Activated T-helper 2 cell treated with anti-CD3 and anti-CD28 coated beads, Interferon-gamma antibody, Interleukin-2, Interleukin-4, amounts not matched to agents 10 μg/mL and 5 μg/mL and 100 μg/mL, durations not matched to agents 14 hours and 24 hours and 36 hours (primary cell): ENCODE measurements at regions not wholly inside any gene's neighbourhood (a gene's known extent, or its start where the extent isn't known, plus 50 kb on each side); places are given as distances from the start of the nearest gene placed in this dataset.

Experiments
- DNase-seq: peaks from one replicate; pipeline ENCODE4 v3.0.0; 2021; ENCODE audit warnings: low spot score
- H3K27ac Mint-ChIP-seq: one replicate; pipeline ENCODE4 v1.8.0; 2021; ENCODE audit warnings: mixed read lengths
- H3K27me3 Mint-ChIP-seq: one replicate; pipeline ENCODE4 v1.8.0; 2021; ENCODE audit warnings: low read depth, mixed read lengths
- H3K36me3 Mint-ChIP-seq: one replicate; pipeline ENCODE4 v1.8.0; 2021; ENCODE audit warnings: low read depth, mixed read lengths
- H3K4me1 Mint-ChIP-seq: one replicate; pipeline ENCODE4 v1.8.0; 2021; ENCODE audit warnings: low read depth, mixed read lengths
- H3K4me3 Mint-ChIP-seq: one replicate; pipeline ENCODE4 v1.8.0; 2021; ENCODE audit warnings: low read depth, mild to moderate bottlenecking, moderate library complexity, mixed read lengths
- H3K9me3 Mint-ChIP-seq: one replicate; pipeline ENCODE4 v1.8.0; 2021; ENCODE audit warnings: mixed read lengths
- intact Hi-C: fragments of 100-400 bp; cut with micrococcal nuclease; formaldehyde crosslinking; loops from one replicate; pipeline ENCODE4 v1.15.1; 2023

DNA sequence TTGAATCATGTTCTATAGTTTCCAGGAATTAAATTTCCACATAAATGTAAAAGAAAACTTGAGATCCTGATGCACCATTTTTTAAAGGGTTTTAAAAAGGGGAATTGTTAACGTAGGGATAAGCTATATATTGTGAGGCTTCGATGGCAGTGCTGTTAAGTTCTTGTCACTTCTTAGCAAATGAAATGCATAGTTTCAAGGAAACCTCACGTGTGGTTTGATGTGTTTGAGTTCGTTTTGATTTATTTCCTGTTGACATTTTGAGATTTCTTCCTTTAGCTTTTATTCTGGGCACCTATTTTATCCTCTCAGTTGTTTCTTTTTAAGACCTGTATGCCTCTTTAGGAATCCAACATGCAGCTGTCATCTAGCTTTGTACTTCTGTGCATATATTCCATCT lies 301.0 kb downstream of the DOCK8 start:
- Mint-ChIP-seq H3K4me3 (no peak overlapping the region), H3K4me1 (peaks cover 12% of the 10 kb centered on the region), H3K27ac (no peak overlapping the region), H3K27me3 (peaks cover 3% of the 10 kb centered on the region), H3K9me3 (no peaks in the 10 kb centered on the region), H3K36me3 (no peaks in the 10 kb centered on the region)
- no peak for DNase-seq
- intact Hi-C loops: no loop called here

DNA sequence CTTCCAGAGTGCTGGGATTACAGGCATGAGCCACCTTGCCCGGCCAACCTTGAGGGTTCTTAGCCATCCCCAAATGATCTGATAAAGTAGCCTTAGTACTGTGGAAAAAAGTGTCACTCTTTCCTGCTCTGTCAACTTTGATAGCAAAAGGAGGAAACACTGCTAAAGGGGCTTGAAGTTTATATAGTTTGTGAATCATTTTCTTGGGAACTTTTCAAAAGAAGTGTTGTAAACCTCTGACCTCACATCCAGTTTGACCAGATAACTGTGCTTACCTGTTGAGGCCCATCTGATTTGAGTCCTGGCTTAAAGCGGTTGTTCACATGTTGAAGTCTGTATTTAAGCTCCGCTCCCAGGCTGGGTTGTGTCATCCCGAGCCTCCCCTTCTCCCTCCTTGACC lies 303.3 kb downstream of the DOCK8 start:
- Mint-ChIP-seq H3K4me3 (no peak overlapping the region), H3K9me3 (no peaks in the 10 kb centered on the region), H3K27ac (no peak overlapping the region), H3K27me3 (peaks cover 3% of the 10 kb centered on the region), H3K36me3 (no peaks in the 10 kb centered on the region), H3K4me1 (peaks cover 12% of the 10 kb centered on the region)
- no peak for DNase-seq
- intact Hi-C loops: no loop called here

- Mint-ChIP-seq H3K36me3 (no peaks in the 10 kb centered on the region), H3K27ac (no peak overlapping the region), H3K4me3 (no peak overlapping the region), H3K27me3 (peaks cover 6% of the 10 kb centered on the region), H3K4me1 (peaks cover 12% of the 10 kb centered on the region), H3K9me3 (no peaks in the 10 kb centered on the region)
- intact Hi-C loops: no loop called here
- no peak for DNase-seq
These were observed 303.9 kb downstream of the DOCK8 start for GRCh38 chr9:518540-518939.

GRCh38 chr9:519579-519978 lies 304.9 kb downstream of the DOCK8 start:
- DNase-seq: no peak
- no peak overlapping the region for H3K4me3 Mint-ChIP-seq
- peaks cover 5% of the 10 kb centered on the region for H3K27me3 Mint-ChIP-seq
- no peaks in the 10 kb centered on the region for H3K9me3 Mint-ChIP-seq
- intact Hi-C loops: no loop called here
- H3K27ac Mint-ChIP-seq: no peak overlapping the region
- H3K4me1 Mint-ChIP-seq: peaks cover 12% of the 10 kb centered on the region
- H3K36me3 Mint-ChIP-seq: no peaks in the 10 kb centered on the region

GRCh38 chr9:520302-520701 lies 305.6 kb downstream of the DOCK8 start:
- H3K27ac Mint-ChIP-seq: no peak overlapping the region
- no peaks in the 10 kb centered on the region for H3K9me3 Mint-ChIP-seq
- H3K36me3 Mint-ChIP-seq: no peaks in the 10 kb centered on the region
- peaks cover 12% of the 10 kb centered on the region for H3K4me1 Mint-ChIP-seq
- intact Hi-C loops: no loop called here
- DNase-seq: no peak
- no peak overlapping the region for H3K4me3 Mint-ChIP-seq
- peaks cover 5% of the 10 kb centered on the region for H3K27me3 Mint-ChIP-seq

- DNase-seq: no peak
- Mint-ChIP-seq H3K4me3 (no peak overlapping the region), H3K27ac (no peak overlapping the region), H3K9me3 (no peaks in the 10 kb centered on the region), H3K4me1 (peaks cover 5% of the 10 kb centered on the region), H3K27me3 (peaks cover 5% of the 10 kb centered on the region), H3K36me3 (no peaks in the 10 kb centered on the region)
- intact Hi-C loops: no loop called here
These were observed 307.5 kb downstream of the DOCK8 start for GRCh38 chr9:522190-522589.

DNA sequence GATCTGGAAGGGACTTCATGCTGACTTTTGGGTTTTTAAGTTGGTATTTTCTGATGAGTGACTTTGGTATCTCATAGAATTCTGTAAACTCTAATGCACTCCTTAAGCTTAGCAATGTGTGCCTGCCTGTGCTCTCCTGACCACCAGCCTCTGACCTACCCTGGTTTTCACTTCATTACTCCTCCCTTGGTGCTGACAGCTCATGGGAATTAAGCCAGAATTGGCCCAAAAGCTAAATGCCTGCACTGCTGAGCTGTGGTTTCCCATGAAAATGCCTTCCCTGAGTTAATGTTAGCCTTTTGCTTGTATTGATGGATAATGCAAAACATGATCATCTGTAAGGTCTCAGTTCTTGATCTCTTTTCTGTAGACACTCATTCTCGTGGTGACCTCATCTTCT lies 308.0 kb downstream of the DOCK8 start:
- Mint-ChIP-seq H3K4me1 (peaks cover 5% of the 10 kb centered on the region), H3K4me3 (no peak overlapping the region), H3K36me3 (no peaks in the 10 kb centered on the region), H3K27me3 (peaks cover 5% of the 10 kb centered on the region), H3K9me3 (no peaks in the 10 kb centered on the region), H3K27ac (no peak overlapping the region)
- DNase-seq: no peak
- intact Hi-C loops: no loop called here

GRCh38 chr9:523444-523843 lies 308.8 kb downstream of the DOCK8 start:
- intact Hi-C loops: no loop called here
- Mint-ChIP-seq H3K27ac (no peak overlapping the region), H3K4me3 (no peak overlapping the region), H3K36me3 (no peaks in the 10 kb centered on the region), H3K4me1 (peaks cover 3% of the 10 kb centered on the region), H3K9me3 (no peaks in the 10 kb centered on the region), H3K27me3 (peaks cover 5% of the 10 kb centered on the region)
- no peak for DNase-seq

- Mint-ChIP-seq H3K4me1 (peaks cover 2% of the 10 kb centered on the region), H3K36me3 (no peaks in the 10 kb centered on the region), H3K27me3 (peaks cover 5% of the 10 kb centered on the region), H3K4me3 (no peak overlapping the region), H3K27ac (no peak overlapping the region), H3K9me3 (no peaks in the 10 kb centered on the region)
- intact Hi-C loops: no loop called here
- no peak for DNase-seq
These were observed 309.3 kb downstream of the DOCK8 start for GRCh38 chr9:524008-524407.

GRCh38 chr9:526904-527591 lies 312.4 kb downstream of the DOCK8 start:
- no peaks in the 10 kb centered on the region for H3K4me1 Mint-ChIP-seq
- peaks cover 9% of the 10 kb centered on the region for H3K27me3 Mint-ChIP-seq
- no peaks in the 10 kb centered on the region for H3K36me3 Mint-ChIP-seq
- no peak for DNase-seq
- H3K9me3 Mint-ChIP-seq: no peaks in the 10 kb centered on the region
- H3K27ac Mint-ChIP-seq: no peak overlapping the region
- H3K4me3 Mint-ChIP-seq: no peak overlapping the region
- intact Hi-C loops: no loop called here

- H3K4me3 Mint-ChIP-seq: no peak overlapping the region
- no peaks in the 10 kb centered on the region for H3K4me1 Mint-ChIP-seq
- no peaks in the 10 kb centered on the region for H3K36me3 Mint-ChIP-seq
- no peaks in the 10 kb centered on the region for H3K9me3 Mint-ChIP-seq
- H3K27me3 Mint-ChIP-seq: peaks cover 4% of the 10 kb centered on the region
- H3K27ac Mint-ChIP-seq: no peak overlapping the region
- intact Hi-C loops: no loop called here
- DNase-seq: no peak
These were observed 311.8 kb upstream of the DMRT1 start for GRCh38 chr9:529731-530130.

DNA sequence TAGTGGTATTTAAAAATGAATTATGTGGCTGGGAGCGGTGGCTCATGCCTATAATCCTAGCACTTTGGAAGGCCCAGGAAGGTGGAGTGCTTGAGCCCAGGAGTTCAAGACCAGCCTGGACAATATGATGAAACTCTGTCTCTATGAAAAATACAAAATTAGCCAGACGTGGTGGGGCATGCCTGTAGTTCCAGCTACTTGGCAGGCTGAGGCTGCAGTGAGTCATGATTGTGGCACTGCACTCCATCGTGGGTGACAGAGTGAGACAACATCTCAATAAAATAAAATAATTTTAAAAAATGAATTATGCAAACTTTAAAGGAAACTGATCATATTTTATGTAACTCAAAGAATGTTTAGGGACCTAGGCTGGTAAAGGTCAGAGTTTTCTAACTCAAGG lies 310.8 kb upstream of the DMRT1 start:
- DNase-seq: no peak
- no peak overlapping the region for H3K4me3 Mint-ChIP-seq
- peaks cover 4% of the 10 kb centered on the region for H3K27me3 Mint-ChIP-seq
- no peak overlapping the region for H3K27ac Mint-ChIP-seq
- intact Hi-C loops: no loop called here
- H3K36me3 Mint-ChIP-seq: no peaks in the 10 kb centered on the region
- H3K4me1 Mint-ChIP-seq: no peaks in the 10 kb centered on the region
- no peaks in the 10 kb centered on the region for H3K9me3 Mint-ChIP-seq

DNA sequence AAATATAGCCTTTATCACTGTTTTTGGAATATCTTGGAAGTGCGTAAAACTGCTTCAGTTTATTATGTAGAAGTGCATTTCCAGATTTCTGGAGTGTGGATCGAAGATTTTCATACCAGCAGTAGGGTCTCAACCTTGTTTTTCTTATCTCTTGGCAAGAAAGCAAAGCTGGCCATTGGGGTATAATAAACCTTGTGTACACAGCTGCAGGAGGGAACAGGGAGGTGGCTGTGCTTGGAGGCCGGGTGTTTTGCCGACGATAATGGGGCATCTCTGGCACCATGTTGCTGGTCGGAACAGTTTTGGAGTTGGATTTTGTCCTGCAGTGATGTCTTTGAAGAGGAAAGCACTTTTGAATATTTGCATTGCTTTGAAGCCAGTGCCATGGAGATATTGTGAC lies 308.8 kb upstream of the DMRT1 start:
- no peak overlapping the region for H3K4me3 Mint-ChIP-seq
- H3K27me3 Mint-ChIP-seq: peaks cover 4% of the 10 kb centered on the region
- H3K36me3 Mint-ChIP-seq: no peaks in the 10 kb centered on the region
- no peaks in the 10 kb centered on the region for H3K9me3 Mint-ChIP-seq
- no peak overlapping the region for H3K27ac Mint-ChIP-seq
- peaks cover 7% of the 10 kb centered on the region for H3K4me1 Mint-ChIP-seq
- no peak for DNase-seq
- intact Hi-C loops: no loop called here

DNA sequence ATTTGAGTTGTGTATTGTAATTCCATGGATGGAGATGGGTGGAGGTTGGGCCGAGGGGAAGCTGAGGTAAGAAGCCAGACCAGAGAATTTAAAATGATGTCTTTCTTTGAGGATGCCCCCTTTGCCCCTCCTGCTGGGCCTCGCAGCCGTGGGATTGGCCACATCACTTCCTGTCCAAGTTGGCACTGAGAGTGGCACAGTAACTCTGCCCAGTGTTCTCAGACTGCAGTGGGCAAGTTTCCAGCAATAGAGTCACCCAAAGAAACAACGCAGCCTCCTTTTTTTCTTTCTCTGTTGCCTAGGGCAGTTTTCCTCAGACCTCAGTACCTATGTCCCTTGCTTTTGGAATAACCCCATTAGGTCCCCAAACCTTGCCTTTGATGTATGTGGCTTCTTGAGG lies 306.6 kb upstream of the DMRT1 start:
- peaks cover 7% of the 10 kb centered on the region for H3K4me1 Mint-ChIP-seq
- H3K4me3 Mint-ChIP-seq: no peak overlapping the region
- peaks cover 4% of the 10 kb centered on the region for H3K27me3 Mint-ChIP-seq
- no peak overlapping the region for H3K27ac Mint-ChIP-seq
- no peaks in the 10 kb centered on the region for H3K9me3 Mint-ChIP-seq
- no peak for DNase-seq
- no peaks in the 10 kb centered on the region for H3K36me3 Mint-ChIP-seq
- intact Hi-C loops: no loop called here
